Tibial nerve (tissue), 4 donors: ENCODE measurements at regions not wholly inside any gene's neighbourhood (a gene's known extent, or its start where the extent isn't known, plus 50 kb on each side); places are given as distances from the start of the nearest gene placed in this dataset.

Experiments
- DNase-seq, 2 donors: peaks; one replicate each; pipeline ENCODE4 v3.0.0-alpha.2; 2019; ENCODE audit warnings: low spot score in 2 of 2
- H3K27ac ChIP-seq, 4 donors: fragments of 200-600 bp; sonication (generic) in 3 of 4; one replicate each; pipeline ENCODE4 v1.5.1; 2017 to 2019; ENCODE audit warnings: mild to moderate bottlenecking in 1 of 4
- H3K27me3 ChIP-seq, 2 donors: fragments of 200-600 bp; sonication (generic) in 1 of 2; one replicate each; pipeline versions ENCODE4 v1.5.1 to v1.6.0; 2017 to 2019
- H3K36me3 ChIP-seq, 3 donors: fragments of 200-600 bp; sonication (generic); one replicate each; pipeline ENCODE4 v1.5.1; 2018 to 2019
- H3K4me1 ChIP-seq, 4 donors: fragments of 200-600 bp; sonication (generic) in 3 of 4; one replicate each; pipeline ENCODE4 v1.5.1; 2017 to 2019
- H3K4me3 ChIP-seq, 4 donors: fragments of 200-600 bp; sonication (generic) in 3 of 4; one replicate each; pipeline ENCODE4 v1.5.1; 2017 to 2019; ENCODE audit warnings: mild to moderate bottlenecking in 1 of 4, moderate library complexity in 1 of 4
- H3K9me3 ChIP-seq, 4 donors: fragments of 200-600 bp; sonication (generic) in 3 of 4; one replicate each; pipeline ENCODE4 v1.5.1; 2017 to 2019
- CTCF ChIP-seq, 5 experiments: fragments of 200-600 bp in 3 of 5; fragments of 450-650 bp in 2 of 5; sonication (generic) in 3 of 5; IDR thresholded peaks; one replicate each; pipeline ENCODE4 v1.5.1; 2016 to 2019; ENCODE audit warnings: antibody characterized with exemption in 5 of 5, mild to moderate bottlenecking in 3 of 5, moderate library complexity in 2 of 5
- EP300 ChIP-seq, 2 donors: sonication (generic); formaldehyde crosslinking; IDR thresholded peaks; one replicate each; pipeline ENCODE4 v1.6.1; 2017; ENCODE audit warnings: antibody characterized with exemption in 2 of 2, mild to moderate bottlenecking in 1 of 2
- POLR2A ChIP-seq, 2 donors: fragments of 450-650 bp; IDR thresholded peaks; one replicate each; pipeline ENCODE4 v1.6.1; 2017; ENCODE audit warnings: antibody characterized with exemption in 2 of 2, mild to moderate bottlenecking in 2 of 2, moderate library complexity in 2 of 2
- WGBS, 2 donors: methylation state at CpG; one replicate each; pipeline ENCODE4 v1.1.5; 2018; 5-methylcytosine and 5-hydroxymethylcytosine counted together

GRCh38 chr11:69961738-69962137 is 116.4 kb upstream of the ANO1 start:
- no peaks in the 10 kb centered on the region for H3K4me1 ChIP-seq
- 93 to 96% methylated on average over 11 of the region's 11 CpGs for WGBS, 2 donors
- DNase-seq = no peak
- H3K27ac ChIP-seq = no peak overlapping the region
- H3K9me3 ChIP-seq = peaks cover 0 to 40% (median 0%) of the 10 kb centered on the region in 4 donors
- H3K27me3 ChIP-seq = peaks cover 0 to 4% of the 10 kb centered on the region in 2 donors
- TF ChIP-seq POLR2A (IDR thresholded peaks at IDR 0.05) (no peak), CTCF (IDR thresholded peaks at IDR 0.05) (no peak), EP300 (IDR thresholded peaks at IDR 0.05) (no peak)
- H3K4me3 ChIP-seq = no peak overlapping the region
- no peaks in the 10 kb centered on the region for H3K36me3 ChIP-seq

- Histone ChIP-seq H3K9me3 (peaks cover 0 to 40% (median 0%) of the 10 kb centered on the region in 4 donors), H3K4me1 (no peaks in the 10 kb centered on the region), H3K27ac (no peak overlapping the region), H3K4me3 (no peak overlapping the region), H3K36me3 (no peaks in the 10 kb centered on the region), H3K27me3 (peaks cover 0 to under 1% of the 10 kb centered on the region in 2 donors)
- no peak for DNase-seq
- TF ChIP-seq EP300 (IDR thresholded peaks at IDR 0.05) (no peak), POLR2A (IDR thresholded peaks at IDR 0.05) (no peak), CTCF (IDR thresholded peaks at IDR 0.05) (no peak)
- 62 to 67% methylated on average over 9 of the region's 9 CpGs for WGBS, 2 donors
Observed at GRCh38 chr11:69962152-69962551, 116.0 kb upstream of the ANO1 start.

GRCh38 chr11:69963533-69964246 is 114.4 kb upstream of the ANO1 start:
- DNase-seq = no peak
- Histone ChIP-seq H3K4me1 (no peaks in the 10 kb centered on the region), H3K27ac (no peak overlapping the region), H3K36me3 (no peaks in the 10 kb centered on the region), H3K4me3 (no peak overlapping the region), H3K9me3 (peaks cover 0 to 31% (median 0%) of the 10 kb centered on the region in 4 donors), H3K27me3 (no peaks in the 10 kb centered on the region)
- 53 to 56% methylated on average over 8 of the region's 8 CpGs for whole genome bisulfite sequencing, 2 donors
- no peak for TF ChIP-seq CTCF (IDR thresholded peaks at IDR 0.05)
- TF ChIP-seq EP300 (IDR thresholded peaks at IDR 0.05) = no peak
- TF ChIP-seq POLR2A (IDR thresholded peaks at IDR 0.05) = no peak

GRCh38 chr11:69964247-69964643 is 113.9 kb upstream of the ANO1 start:
- Histone ChIP-seq H3K27ac (no peak overlapping the region), H3K36me3 (no peaks in the 10 kb centered on the region), H3K4me1 (no peaks in the 10 kb centered on the region), H3K4me3 (no peak overlapping the region), H3K9me3 (peaks cover 0 to 25% (median 0%) of the 10 kb centered on the region in 4 donors), H3K27me3 (no peaks in the 10 kb centered on the region)
- no peak for DNase-seq
- no peak for TF ChIP-seq EP300 (IDR thresholded peaks at IDR 0.05)
- TF ChIP-seq CTCF (IDR thresholded peaks at IDR 0.05) = no peak
- no peak for TF ChIP-seq POLR2A (IDR thresholded peaks at IDR 0.05)
- WGBS, 2 donors = 83 to 84% methylated on average over 6 of the region's 6 CpGs

- no peak overlapping the region for H3K27ac ChIP-seq
- TF ChIP-seq EP300 (IDR thresholded peaks at IDR 0.05) = no peak
- TF ChIP-seq CTCF (IDR thresholded peaks at IDR 0.05) = no peak
- DNase-seq = no peak
- WGBS, 2 donors = 72 to 75% methylated on average over 20 of the region's 20 CpGs
- H3K36me3 ChIP-seq = no peaks in the 10 kb centered on the region
- H3K9me3 ChIP-seq = peaks cover 0 to 14% (median 0%) of the 10 kb centered on the region in 4 donors
- no peaks in the 10 kb centered on the region for H3K4me1 ChIP-seq
- no peak overlapping the region for H3K4me3 ChIP-seq
- peaks cover 0 to 7% of the 10 kb centered on the region in 2 donors for H3K27me3 ChIP-seq
Observed at GRCh38 chr11:69965821-69966582, 112.1 kb upstream of the ANO1 start.
